HL-60 (cell line): ENCODE measurements at regions not wholly inside any gene's neighbourhood (a gene's known extent, or its start where the extent isn't known, plus 50 kb on each side); places are given as distances from the start of the nearest gene placed in this dataset.

Source experiments
- DNase-seq, 2 experiments: peaks; one replicate each; pipeline ENCODE4 v3.0.0-alpha.2; 2010 to 2020; ENCODE audit warnings: low read depth in 1 of 2, low spot score in 1 of 2
- H3K27ac ChIP-seq: fragments of 250-450 bp; sonication (Bioruptor Pico); replicated peaks from 2 replicates; pipeline ENCODE4 v1.5.1; 2020; ENCODE audit warnings: mild to moderate bottlenecking, moderate library complexity
- H3K27me3 ChIP-seq: fragments of 250-450 bp; sonication (Bioruptor Pico); 2 replicates; pipeline ENCODE4 v1.5.1; 2021; ENCODE audit warnings: mild to moderate bottlenecking, moderate library complexity; ENCODE audit not compliant: insufficient read depth, poor library complexity, severe bottlenecking
- H3K4me3 ChIP-seq: replicated peaks from 2 replicates; pipeline ENCODE4 v1.5.1; 2011; ENCODE audit warnings: mild to moderate bottlenecking, control low read depth, low read length; ENCODE audit not compliant: insufficient read depth
- CTCF ChIP-seq: IDR thresholded peaks from one replicate; pipeline ENCODE4 v1.5.1; 2011; ENCODE audit warnings: low read length, control low read depth, inconsistent platforms; ENCODE audit not compliant: insufficient read depth
- GABPA ChIP-seq: IDR thresholded peaks from 2 replicates; pipeline ENCODE4 v1.6.1; 2012; ENCODE audit warnings: low read depth
- POLR2AphosphoS5 ChIP-seq: IDR thresholded peaks from 2 replicates; pipeline ENCODE4 v1.6.1; 2012; ENCODE audit warnings: low read depth
- SPI1 ChIP-seq: IDR thresholded peaks from 2 replicates; pipeline ENCODE4 v1.6.1; 2012; ENCODE audit warnings: low read depth, mild to moderate bottlenecking, borderline replicate concordance
- TF ChIP-seq, protein P1 (sequence below): IDR thresholded peaks from 2 replicates; pipeline ENCODE4 v1.6.1; 2012; ENCODE audit warnings: low read depth; ENCODE audit not compliant: insufficient replicate concordance

GRCh38 chr10:124265391-124265745 is 153.4 kb downstream of the OAT start:
- DNase-seq, result no peak
- TF ChIP-seq POLR2AphosphoS5 (no peak), SPI1 (no peak), CTCF (no peak), GABPA (no peak)
- TF ChIP-seq, protein P1, sequence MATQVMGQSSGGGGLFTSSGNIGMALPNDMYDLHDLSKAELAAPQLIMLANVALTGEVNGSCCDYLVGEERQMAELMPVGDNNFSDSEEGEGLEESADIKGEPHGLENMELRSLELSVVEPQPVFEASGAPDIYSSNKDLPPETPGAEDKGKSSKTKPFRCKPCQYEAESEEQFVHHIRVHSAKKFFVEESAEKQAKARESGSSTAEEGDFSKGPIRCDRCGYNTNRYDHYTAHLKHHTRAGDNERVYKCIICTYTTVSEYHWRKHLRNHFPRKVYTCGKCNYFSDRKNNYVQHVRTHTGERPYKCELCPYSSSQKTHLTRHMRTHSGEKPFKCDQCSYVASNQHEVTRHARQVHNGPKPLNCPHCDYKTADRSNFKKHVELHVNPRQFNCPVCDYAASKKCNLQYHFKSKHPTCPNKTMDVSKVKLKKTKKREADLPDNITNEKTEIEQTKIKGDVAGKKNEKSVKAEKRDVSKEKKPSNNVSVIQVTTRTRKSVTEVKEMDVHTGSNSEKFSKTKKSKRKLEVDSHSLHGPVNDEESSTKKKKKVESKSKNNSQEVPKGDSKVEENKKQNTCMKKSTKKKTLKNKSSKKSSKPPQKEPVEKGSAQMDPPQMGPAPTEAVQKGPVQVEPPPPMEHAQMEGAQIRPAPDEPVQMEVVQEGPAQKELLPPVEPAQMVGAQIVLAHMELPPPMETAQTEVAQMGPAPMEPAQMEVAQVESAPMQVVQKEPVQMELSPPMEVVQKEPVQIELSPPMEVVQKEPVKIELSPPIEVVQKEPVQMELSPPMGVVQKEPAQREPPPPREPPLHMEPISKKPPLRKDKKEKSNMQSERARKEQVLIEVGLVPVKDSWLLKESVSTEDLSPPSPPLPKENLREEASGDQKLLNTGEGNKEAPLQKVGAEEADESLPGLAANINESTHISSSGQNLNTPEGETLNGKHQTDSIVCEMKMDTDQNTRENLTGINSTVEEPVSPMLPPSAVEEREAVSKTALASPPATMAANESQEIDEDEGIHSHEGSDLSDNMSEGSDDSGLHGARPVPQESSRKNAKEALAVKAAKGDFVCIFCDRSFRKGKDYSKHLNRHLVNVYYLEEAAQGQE, result no peak
- no peaks in the 10 kb centered on the region for H3K27me3 ChIP-seq
- no peak overlapping the region for H3K4me3 ChIP-seq
- no peak overlapping the region for H3K27ac ChIP-seq

DNA sequence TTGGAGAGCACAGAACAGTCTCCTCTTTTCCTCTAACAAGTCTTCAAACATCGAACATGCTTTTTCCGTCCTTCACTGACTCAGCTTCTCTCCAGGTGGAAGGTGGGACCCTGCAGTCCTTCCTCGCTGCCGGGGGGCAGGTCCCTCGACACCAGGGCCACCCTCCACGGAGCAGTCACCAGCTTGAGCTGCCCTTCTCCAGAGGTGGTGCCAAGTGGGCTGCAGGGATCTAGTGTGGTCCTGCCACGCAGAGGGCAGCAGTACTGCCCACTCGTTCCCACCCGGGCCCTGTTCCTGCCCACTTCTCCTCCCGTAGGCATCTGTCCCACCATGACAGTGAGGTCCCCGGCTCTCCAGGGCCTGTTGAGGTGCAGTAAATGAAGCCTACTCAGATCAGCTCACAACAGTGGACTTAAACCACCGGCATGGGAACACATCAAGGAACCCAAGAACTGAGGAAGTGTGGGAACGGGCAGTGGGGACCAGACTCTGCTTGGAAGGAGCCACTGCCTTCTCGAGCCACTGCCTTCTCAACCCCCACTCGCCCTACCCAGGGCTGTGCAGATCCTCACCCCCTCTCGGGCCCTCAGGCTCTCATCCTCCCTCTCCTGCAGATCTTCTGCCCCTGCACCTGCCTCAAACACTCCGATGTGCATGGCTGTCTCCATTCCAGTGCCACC is 153.9 kb downstream of the OAT start:
- DNase-seq, result no peak
- H3K4me3 ChIP-seq, result no peak overlapping the region
- H3K27ac ChIP-seq, result no peak overlapping the region
- no peak for TF ChIP-seq SPI1
- no peak for TF ChIP-seq CTCF
- no peak for TF ChIP-seq POLR2AphosphoS5
- TF ChIP-seq GABPA, result no peak
- TF ChIP-seq, protein P1, result no peak
- no peaks in the 10 kb centered on the region for H3K27me3 ChIP-seq

DNA sequence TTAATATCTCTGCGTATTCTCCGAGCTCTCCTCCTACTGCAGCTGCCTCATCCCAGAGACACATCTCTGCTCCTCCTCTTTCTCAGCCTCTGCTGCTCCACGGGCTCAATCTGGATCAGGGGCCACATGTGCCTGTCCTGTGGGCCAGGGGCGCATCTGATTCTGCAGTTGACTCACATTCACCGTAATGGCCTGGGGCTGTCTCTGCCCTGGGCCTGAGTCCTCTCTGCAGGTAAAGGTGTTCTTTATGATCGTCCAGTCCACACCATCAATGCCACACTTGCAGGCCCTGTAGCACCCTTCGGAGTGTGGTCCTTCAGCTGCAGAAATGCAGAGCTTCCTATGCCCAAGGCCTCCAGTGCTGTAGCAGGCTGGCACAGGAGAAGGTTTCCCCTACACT is 154.5 kb downstream of the OAT start:
- TF ChIP-seq POLR2AphosphoS5 (no peak), GABPA (no peak), CTCF (no peak), SPI1 (no peak)
- TF ChIP-seq, protein P1, result no peak
- H3K27me3 ChIP-seq, result no peaks in the 10 kb centered on the region
- DNase-seq, result no peak

More for the DNA sequence above, 154.5 kb downstream of the OAT start:
- H3K27ac ChIP-seq, result no peak overlapping the region
- H3K4me3 ChIP-seq, result no peak overlapping the region
